ENCODE measurements at regions not wholly inside any gene's neighbourhood (a gene's known extent, or its start where the extent isn't known, plus 50 kb on each side); places are given as distances from the start of the nearest gene placed in this dataset.

DNA sequence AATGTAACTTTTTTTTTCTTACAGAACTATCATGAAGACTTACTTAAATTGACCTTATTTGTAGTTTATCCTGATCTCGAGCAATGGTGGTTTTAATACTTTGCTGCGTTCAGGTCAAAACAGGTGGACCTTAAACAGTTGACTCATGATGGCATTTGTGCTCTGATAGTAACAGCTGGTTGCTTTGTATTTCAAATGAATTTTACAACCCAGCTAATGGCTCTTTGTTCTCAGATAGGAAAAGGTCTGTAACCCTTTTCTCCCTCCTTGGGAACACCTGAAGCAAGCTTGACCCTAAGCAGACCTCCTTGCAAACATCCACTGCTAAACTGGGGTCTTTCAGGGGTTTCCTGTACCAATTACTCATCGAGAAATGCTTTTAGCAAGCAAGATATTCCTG is 79.2 kb downstream of the F11 start:
- Mint-ChIP-seq H3K9me3 (ENCODE audit: unreplicated experiment) (peaks cover 2% of the 10 kb centered on the region), H3K27ac (ENCODE audit: unreplicated experiment) (no peak overlapping the region), H3K4me3 (ENCODE audit: unreplicated experiment) (no peak overlapping the region), H3K4me1 (ENCODE audit: low read depth, unreplicated experiment) (no peaks in the 10 kb centered on the region), H3K27me3 (ENCODE audit: low read depth, unreplicated experiment) (peaks cover 8% of the 10 kb centered on the region), H3K36me3 (ENCODE audit: low read depth, unreplicated experiment) (peaks cover 2% of the 10 kb centered on the region)
- H3K4me1 ChIP-seq (ENCODE audit: insufficient read depth, low read length) = no peaks in the 10 kb centered on the region
- no peaks in the 10 kb centered on the region for H3K79me2 ChIP-seq (ENCODE audit: insufficient read depth, low read length)
- H4K20me1 ChIP-seq (ENCODE audit: insufficient read depth, low read length) = no peaks in the 10 kb centered on the region
- H3K4me2 ChIP-seq (ENCODE audit: low read length) = no peak overlapping the region
- H3K36me3 ChIP-seq (ENCODE audit: insufficient read depth, low read length) = no peaks in the 10 kb centered on the region
- no peak overlapping the region for H3K9ac ChIP-seq (ENCODE audit: low read length)
- no peaks in the 10 kb centered on the region for H3K9me3 ChIP-seq (ENCODE audit: insufficient read depth, low read depth, low read length)
- H3K4me3 ChIP-seq (ENCODE audit: insufficient read depth, low read depth, low read length) = no peak overlapping the region
- FAIRE-seq (no peak), DNase-seq (ENCODE audit: low read depth) (no peak)
- no peak overlapping the region for H2AFZ ChIP-seq (ENCODE audit: low read depth, low read length)
- no peak for TF ChIP-seq EZH2 (IDR thresholded peaks at IDR 0.05; ENCODE audit: insufficient read depth, low read length)
- TF ChIP-seq, protein P1, sequence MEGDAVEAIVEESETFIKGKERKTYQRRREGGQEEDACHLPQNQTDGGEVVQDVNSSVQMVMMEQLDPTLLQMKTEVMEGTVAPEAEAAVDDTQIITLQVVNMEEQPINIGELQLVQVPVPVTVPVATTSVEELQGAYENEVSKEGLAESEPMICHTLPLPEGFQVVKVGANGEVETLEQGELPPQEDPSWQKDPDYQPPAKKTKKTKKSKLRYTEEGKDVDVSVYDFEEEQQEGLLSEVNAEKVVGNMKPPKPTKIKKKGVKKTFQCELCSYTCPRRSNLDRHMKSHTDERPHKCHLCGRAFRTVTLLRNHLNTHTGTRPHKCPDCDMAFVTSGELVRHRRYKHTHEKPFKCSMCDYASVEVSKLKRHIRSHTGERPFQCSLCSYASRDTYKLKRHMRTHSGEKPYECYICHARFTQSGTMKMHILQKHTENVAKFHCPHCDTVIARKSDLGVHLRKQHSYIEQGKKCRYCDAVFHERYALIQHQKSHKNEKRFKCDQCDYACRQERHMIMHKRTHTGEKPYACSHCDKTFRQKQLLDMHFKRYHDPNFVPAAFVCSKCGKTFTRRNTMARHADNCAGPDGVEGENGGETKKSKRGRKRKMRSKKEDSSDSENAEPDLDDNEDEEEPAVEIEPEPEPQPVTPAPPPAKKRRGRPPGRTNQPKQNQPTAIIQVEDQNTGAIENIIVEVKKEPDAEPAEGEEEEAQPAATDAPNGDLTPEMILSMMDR (IDR thresholded peaks at IDR 0.05; ENCODE audit: insufficient read depth, low read depth, low read length) = no peak
- no peaks in the 10 kb centered on the region for H3K27me3 ChIP-seq (ENCODE audit: insufficient read depth, low read length)
- H3K27ac ChIP-seq (ENCODE audit: low read depth, low read length) = no peak overlapping the region

DNA sequence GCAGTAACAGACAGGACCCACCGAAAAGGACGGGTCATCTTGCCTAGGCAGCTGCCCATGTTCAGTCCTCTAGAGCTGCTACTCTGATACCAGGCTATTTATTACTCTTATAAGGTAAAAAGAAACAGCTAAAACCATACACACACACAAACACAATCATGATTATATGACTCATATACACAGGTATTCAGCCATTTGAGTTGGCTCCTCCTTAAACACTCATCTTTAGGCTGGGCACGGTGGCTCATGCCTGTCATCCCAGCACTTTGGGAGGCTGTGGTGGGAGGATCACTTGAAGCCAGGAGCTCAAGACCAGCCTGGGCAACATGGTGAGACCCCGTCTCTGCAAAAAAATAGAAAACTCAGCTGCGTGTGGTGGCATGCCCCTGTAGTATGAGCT is 76.6 kb downstream of the F11 start:
- Histone ChIP-seq H3K4me1 (ENCODE audit: insufficient read depth, low read length) (no peaks in the 10 kb centered on the region), H3K36me3 (ENCODE audit: insufficient read depth, low read length) (no peaks in the 10 kb centered on the region), H3K4me2 (ENCODE audit: low read length) (no peak overlapping the region), H3K27me3 (ENCODE audit: insufficient read depth, low read length) (no peaks in the 10 kb centered on the region), H3K79me2 (ENCODE audit: insufficient read depth, low read length) (no peaks in the 10 kb centered on the region), H4K20me1 (ENCODE audit: insufficient read depth, low read length) (no peaks in the 10 kb centered on the region), H3K9ac (ENCODE audit: low read length) (no peak overlapping the region), H2AFZ (ENCODE audit: low read depth, low read length) (no peak overlapping the region), H3K4me3 (ENCODE audit: insufficient read depth, low read depth, low read length) (no peak overlapping the region), H3K27ac (ENCODE audit: low read depth, low read length) (no peak overlapping the region), H3K9me3 (ENCODE audit: insufficient read depth, low read depth, low read length) (no peaks in the 10 kb centered on the region)
- peaks cover 2% of the 10 kb centered on the region for H3K9me3 Mint-ChIP-seq (ENCODE audit: unreplicated experiment)
- no peak for DNase-seq (ENCODE audit: low read depth)
- peaks cover 8% of the 10 kb centered on the region for H3K27me3 Mint-ChIP-seq (ENCODE audit: low read depth, unreplicated experiment)
- no peak for FAIRE-seq
- TF ChIP-seq, protein P1 (IDR thresholded peaks at IDR 0.05; ENCODE audit: insufficient read depth, low read depth, low read length) = no peak
- TF ChIP-seq EZH2 (IDR thresholded peaks at IDR 0.05; ENCODE audit: insufficient read depth, low read length) = no peak
- peaks cover 2% of the 10 kb centered on the region for H3K36me3 Mint-ChIP-seq (ENCODE audit: low read depth, unreplicated experiment)
- H3K27ac Mint-ChIP-seq (ENCODE audit: unreplicated experiment) = no peak overlapping the region
- H3K4me1 Mint-ChIP-seq (ENCODE audit: low read depth, unreplicated experiment) = no peaks in the 10 kb centered on the region
- H3K4me3 Mint-ChIP-seq (ENCODE audit: unreplicated experiment) = no peak overlapping the region

DNA sequence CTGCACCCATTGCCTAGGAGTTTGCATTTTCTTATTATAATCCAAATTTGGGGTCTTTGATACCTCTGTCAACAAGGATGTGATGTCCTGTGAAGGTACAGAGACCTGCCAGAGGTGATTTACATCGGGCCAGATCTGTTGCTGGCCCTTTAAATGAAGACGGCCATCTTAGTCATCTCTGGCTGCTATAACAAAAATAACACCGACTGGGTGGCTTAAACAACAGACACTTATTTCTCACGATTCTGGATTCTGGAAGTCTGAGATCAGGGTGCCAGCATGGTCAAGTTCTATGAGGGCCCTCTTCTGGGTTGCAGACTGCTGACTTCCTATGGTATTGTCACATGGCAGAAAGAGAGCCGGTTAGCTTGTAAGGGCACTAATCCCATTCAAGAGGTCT is 75.7 kb downstream of the F11 start:
- no peak for DNase-seq (ENCODE audit: low read depth)
- Histone ChIP-seq H3K9ac (ENCODE audit: low read length) (no peak overlapping the region), H2AFZ (ENCODE audit: low read depth, low read length) (no peak overlapping the region), H3K36me3 (ENCODE audit: insufficient read depth, low read length) (no peaks in the 10 kb centered on the region), H3K4me3 (ENCODE audit: insufficient read depth, low read depth, low read length) (no peak overlapping the region), H4K20me1 (ENCODE audit: insufficient read depth, low read length) (no peaks in the 10 kb centered on the region), H3K4me1 (ENCODE audit: insufficient read depth, low read length) (no peaks in the 10 kb centered on the region), H3K27ac (ENCODE audit: low read depth, low read length) (no peak overlapping the region), H3K4me2 (ENCODE audit: low read length) (no peak overlapping the region), H3K9me3 (ENCODE audit: insufficient read depth, low read depth, low read length) (no peaks in the 10 kb centered on the region), H3K79me2 (ENCODE audit: insufficient read depth, low read length) (no peaks in the 10 kb centered on the region), H3K27me3 (ENCODE audit: insufficient read depth, low read length) (no peaks in the 10 kb centered on the region)
- FAIRE-seq = no peak
- Mint-ChIP-seq H3K27me3 (ENCODE audit: low read depth, unreplicated experiment) (peaks cover 3% of the 10 kb centered on the region), H3K9me3 (ENCODE audit: unreplicated experiment) (peaks cover 4% of the 10 kb centered on the region), H3K36me3 (ENCODE audit: low read depth, unreplicated experiment) (peaks cover 2% of the 10 kb centered on the region), H3K4me1 (ENCODE audit: low read depth, unreplicated experiment) (no peaks in the 10 kb centered on the region), H3K27ac (ENCODE audit: unreplicated experiment) (no peak overlapping the region), H3K4me3 (ENCODE audit: unreplicated experiment) (no peak overlapping the region)
- TF ChIP-seq, protein P1 (IDR thresholded peaks at IDR 0.05; ENCODE audit: insufficient read depth, low read depth, low read length) = no peak
- no peak for TF ChIP-seq EZH2 (IDR thresholded peaks at IDR 0.05; ENCODE audit: insufficient read depth, low read length)

Data from astrocyte (in vitro differentiated cells and primary cell).